ENCODE measurements at regions not wholly inside any gene's neighbourhood (a gene's known extent, or its start where the extent isn't known, plus 50 kb on each side); places are given as distances from the start of the nearest gene placed in this dataset.

DNA sequence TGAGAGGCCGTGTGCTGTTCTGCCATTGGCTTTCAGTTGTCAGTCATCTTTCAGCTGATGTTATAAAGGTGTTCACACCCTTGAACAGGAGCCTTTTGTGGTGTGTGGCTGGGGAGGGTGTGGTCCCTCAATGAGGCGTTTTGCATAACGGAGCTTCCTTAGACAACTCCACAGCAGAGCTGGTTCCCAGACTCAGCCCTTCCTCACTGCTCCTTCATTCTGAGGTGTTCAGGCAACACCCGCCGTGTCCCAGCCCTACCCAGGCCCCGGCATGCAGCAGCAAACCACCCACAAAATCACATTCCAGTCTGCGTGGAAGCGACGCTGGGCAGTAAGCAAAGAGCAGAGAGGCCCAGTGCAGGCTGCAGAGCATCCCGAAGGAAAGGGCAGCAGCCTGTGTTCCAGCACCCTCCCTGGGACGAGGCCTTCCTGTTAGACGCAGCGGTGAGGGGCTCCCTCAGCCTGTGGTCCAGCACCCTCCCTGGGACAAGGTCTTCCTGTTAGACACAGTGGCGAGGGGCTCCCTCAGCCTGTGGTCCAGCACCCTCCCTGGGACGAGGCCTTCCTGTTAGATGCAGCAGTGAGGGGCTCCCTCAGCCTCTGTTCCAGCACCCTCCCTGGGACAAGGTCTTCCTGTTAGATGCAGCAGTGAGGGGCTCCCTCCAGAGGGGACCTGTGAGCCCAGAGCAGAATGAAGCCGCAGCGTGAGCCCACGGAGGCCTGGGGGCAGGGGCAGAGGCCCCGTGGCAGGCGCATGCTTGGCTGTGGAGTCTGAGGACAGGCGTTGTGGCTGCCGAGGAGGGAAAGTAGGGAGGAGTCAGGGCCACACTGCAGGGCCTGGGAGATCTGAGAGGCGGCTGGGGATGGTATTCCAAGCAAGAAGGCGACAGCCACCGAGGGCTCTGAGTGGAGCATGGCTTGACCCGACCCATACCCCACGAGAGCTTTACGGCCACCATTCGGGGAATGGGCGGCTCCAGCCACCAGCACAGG, 201.8 kb upstream of the HDAC4 start:
- H3K4me3 ChIP-seq (ENCODE audit: low read depth, low read length) = no peak overlapping the region
- TF ChIP-seq CTCF (IDR thresholded peaks at IDR 0.05; ENCODE audit: low read depth, low read length) = no peak

DNA sequence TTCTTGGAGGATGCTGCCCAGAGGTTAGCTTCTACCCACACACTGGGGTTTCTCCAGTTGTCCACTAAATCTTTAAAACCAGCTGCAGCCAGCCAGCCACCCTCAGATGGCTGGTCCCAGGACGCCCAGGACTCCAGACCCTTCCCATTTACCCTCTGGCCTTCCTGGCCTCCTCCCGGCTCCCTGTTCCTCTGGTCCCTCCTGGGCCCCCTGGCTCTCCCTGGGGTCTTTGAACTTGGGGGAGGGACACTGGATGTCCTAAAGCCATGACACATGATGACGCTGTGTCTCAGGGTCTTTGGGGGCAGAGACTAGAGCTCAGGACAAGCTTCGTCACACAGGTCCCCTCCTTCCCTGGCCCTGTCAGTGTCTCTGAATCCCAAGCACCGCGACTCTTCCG, 201.1 kb upstream of the HDAC4 start:
- H3K4me3 ChIP-seq (ENCODE audit: low read depth, low read length) = no peak overlapping the region
- no peak for TF ChIP-seq CTCF (IDR thresholded peaks at IDR 0.05; ENCODE audit: low read depth, low read length)

- H3K4me3 ChIP-seq (ENCODE audit: low read depth, low read length) = no peak overlapping the region
- no peak for TF ChIP-seq CTCF (IDR thresholded peaks at IDR 0.05; ENCODE audit: low read depth, low read length)
These were observed 200.5 kb upstream of the HDAC4 start for GRCh38 chr2:239601201-239601851.

- TF ChIP-seq CTCF (IDR thresholded peaks at IDR 0.05; ENCODE audit: low read depth, low read length) = no peak
- no peak overlapping the region for H3K4me3 ChIP-seq (ENCODE audit: low read depth, low read length)
These were observed 199.8 kb upstream of the HDAC4 start for GRCh38 chr2:239600650-239601049.

DNA sequence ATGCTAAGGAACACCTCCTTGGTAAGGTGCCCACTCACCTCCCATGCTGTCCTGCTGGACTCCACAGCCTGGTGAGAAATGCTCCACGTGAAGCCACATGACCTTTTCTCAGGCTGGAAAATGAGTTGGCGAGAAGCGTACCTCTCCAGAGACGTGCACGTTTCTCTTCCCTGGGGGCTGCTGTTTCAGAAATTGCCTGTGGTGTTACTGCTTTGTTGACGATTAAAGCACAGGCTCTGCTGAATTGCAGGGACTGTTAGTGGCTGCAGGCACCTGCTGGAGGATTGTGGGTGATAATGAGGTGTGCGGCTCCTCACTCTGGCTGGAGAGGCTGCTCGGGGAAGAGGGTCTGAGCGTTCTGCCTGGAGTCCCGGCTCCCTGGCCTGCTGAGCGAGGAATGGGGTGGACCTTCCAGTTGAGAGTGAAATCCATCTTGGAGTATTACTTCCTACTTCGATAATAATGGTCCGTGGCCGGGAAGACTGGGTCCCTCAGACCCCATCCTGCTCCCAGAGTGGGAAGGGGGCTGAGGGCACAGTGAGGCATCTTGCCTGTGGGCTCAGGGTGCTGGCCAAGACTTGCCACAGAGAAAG, 199.3 kb upstream of the HDAC4 start:
- TF ChIP-seq CTCF (IDR thresholded peaks at IDR 0.05; ENCODE audit: low read depth, low read length) = no peak
- H3K4me3 ChIP-seq (ENCODE audit: low read depth, low read length) = no peak overlapping the region

GRCh38 chr2:239599299-239599698, 198.5 kb upstream of the HDAC4 start:
- no peak overlapping the region for H3K4me3 ChIP-seq (ENCODE audit: low read depth, low read length)
- no peak for TF ChIP-seq CTCF (IDR thresholded peaks at IDR 0.05; ENCODE audit: low read depth, low read length)

DNA sequence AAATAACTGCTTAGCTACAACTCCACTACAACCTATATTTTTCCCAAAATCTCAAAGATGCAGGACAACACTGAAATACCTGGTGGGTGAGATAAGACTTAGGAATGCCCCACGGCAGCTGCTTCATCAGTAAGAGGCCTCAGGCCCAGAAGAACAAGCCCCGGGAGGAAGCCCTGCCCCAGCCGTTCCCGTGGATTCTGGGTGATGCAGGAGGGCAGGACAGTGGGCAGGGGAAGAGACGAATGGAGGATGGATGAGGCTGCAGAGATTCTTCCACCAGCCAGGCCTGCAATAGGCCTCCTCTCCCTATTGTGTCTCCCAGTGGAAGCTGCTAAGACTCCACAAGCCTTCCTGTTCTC, 197.9 kb upstream of the HDAC4 start:
- H3K4me3 ChIP-seq (ENCODE audit: low read depth, low read length) = no peak overlapping the region
- TF ChIP-seq CTCF (IDR thresholded peaks at IDR 0.05; ENCODE audit: low read depth, low read length) = no peak

All from WI38 (cell line).